SK-N-MC (cell line): ENCODE measurements at regions not wholly inside any gene's neighbourhood (a gene's known extent, or its start where the extent isn't known, plus 50 kb on each side); places are given as distances from the start of the nearest gene placed in this dataset.

Source experiments
- EZH2 ChIP-seq: fragments of 200-600 bp; sonication (generic); IDR thresholded peaks from one replicate; pipeline ENCODE4 v1.6.1; 2017; ENCODE audit warnings: antibody characterized with exemption
- POLR2AphosphoS5 ChIP-seq: IDR thresholded peaks from 2 replicates; pipeline ENCODE4 v1.6.1; 2012; ENCODE audit warnings: mild to moderate bottlenecking, low read depth, low read length, borderline replicate concordance

DNA sequence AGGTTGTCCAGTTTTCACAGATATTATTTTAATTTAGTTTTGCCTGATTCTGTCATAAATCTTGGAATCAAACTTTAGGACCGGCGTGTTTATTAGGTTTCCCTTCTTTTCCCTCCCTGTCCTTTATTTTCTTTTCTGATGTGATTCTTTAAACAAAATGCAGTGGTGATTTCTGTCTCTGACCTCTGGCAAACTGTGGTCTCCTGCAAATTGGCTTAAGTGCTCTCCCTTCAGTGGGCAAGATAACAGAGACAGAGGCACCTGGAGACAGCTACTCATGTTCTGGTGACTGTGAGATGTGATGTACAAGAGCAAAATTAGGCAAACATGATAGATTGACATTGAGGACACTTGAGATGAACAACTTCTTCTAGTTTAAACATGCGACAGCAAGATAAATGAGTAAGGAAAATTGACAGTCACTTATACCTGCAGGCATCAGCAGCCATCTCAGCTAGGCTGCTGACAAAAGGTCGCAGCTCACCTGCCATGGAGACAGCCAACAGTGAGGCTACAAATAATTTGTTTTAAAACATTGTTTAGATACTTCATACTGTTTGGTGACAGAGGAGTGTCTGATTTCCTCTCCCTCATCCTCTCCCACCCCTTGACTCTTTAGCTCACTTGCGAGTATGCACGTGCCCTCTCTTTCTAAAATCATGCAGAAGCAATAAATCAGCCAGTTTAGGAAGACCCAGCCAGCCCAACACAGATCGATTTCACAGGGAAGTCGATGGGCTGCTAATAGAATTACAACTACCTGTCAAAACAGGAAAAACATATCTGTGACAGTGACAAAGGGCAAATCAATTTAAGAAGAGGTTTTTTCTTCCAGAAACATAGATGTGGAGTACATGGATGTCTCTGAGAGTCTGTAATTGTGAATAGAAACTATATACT lies 63.4 kb upstream of the MAP3K7 start:
- TF ChIP-seq POLR2AphosphoS5 (no peak), EZH2 (no peak)
